PC-9 (cell line): ENCODE measurements at regions not wholly inside any gene's neighbourhood (a gene's known extent, or its start where the extent isn't known, plus 50 kb on each side); places are given as distances from the start of the nearest gene placed in this dataset.

Source experiments
- BruUV-seq: library from RNA; stranded (reverse); fragments of 400-500 nt; replicated peaks from 2 replicates; lab custom pipeline; 2021; lab: Mats Ljungman, UMichigan
- CTCF ChIA-PET: fragments of 300-600 bp; sonication (Branson Sonifier 250); formaldehyde crosslinking; loops from one replicate; lab custom pipeline; 2022; ENCODE audit warnings: antibody characterized with exemption; lab: Charles Lee
- POLR2A ChIA-PET: fragments of 300-600 bp; sonication (Branson Sonifier 250); formaldehyde crosslinking; loops from one replicate; lab custom pipeline; 2022; ENCODE audit warnings: antibody characterized with exemption; ENCODE audit not compliant: unreplicated experiment; lab: Charles Lee
- DNase-seq, 2 experiments: peaks; one replicate each; pipeline versions ENCODE4 v3.0.0 to v3.0.0-alpha.2; 2015 to 2022; ENCODE audit warnings: mixed read lengths in 1 of 2
- H2AFZ ChIP-seq: fragments of 200-600 bp; sonication (generic); 2 replicates; pipeline ENCODE4 v1.8.1; 2017; ENCODE audit warnings: antibody characterized with exemption
- H3F3A ChIP-seq: fragments of 200-600 bp; sonication (generic); 2 replicates; pipeline ENCODE4 v1.8.1; 2017; ENCODE audit warnings: antibody characterized with exemption, mild to moderate bottlenecking, low read depth; ENCODE audit not compliant: insufficient read depth
- H3K27ac ChIP-seq: fragments of 200-600 bp; sonication (generic); 2 replicates; pipeline ENCODE4 v1.6.1; 2016; ENCODE audit warnings: mixed run types
- H3K27me3 ChIP-seq: fragments of 200-600 bp; sonication (generic); 2 replicates; pipeline ENCODE4 v1.6.1; 2016; ENCODE audit warnings: low read depth, mixed run types; ENCODE audit not compliant: insufficient read depth
- H3K36me3 ChIP-seq: fragments of 200-600 bp; sonication (generic); 2 replicates; pipeline ENCODE4 v1.6.1; 2016; ENCODE audit warnings: low read depth, mixed run types
- H3K4me1 ChIP-seq: fragments of 200-600 bp; sonication (generic); replicated peaks from 2 replicates; pipeline ENCODE4 v1.6.1; 2016; ENCODE audit warnings: mixed run types; ENCODE audit not compliant: insufficient read depth
- H3K4me2 ChIP-seq: fragments of 200-600 bp; sonication (generic); 2 replicates; pipeline ENCODE4 v1.6.1; 2017; ENCODE audit warnings: mixed run types
- H3K4me3 ChIP-seq: fragments of 200-600 bp; sonication (generic); 2 replicates; pipeline ENCODE4 v1.6.1; 2016; ENCODE audit warnings: mixed run types
- H3K79me2 ChIP-seq: fragments of 200-600 bp; sonication (generic); 2 replicates; pipeline ENCODE4 v1.6.1; 2017; ENCODE audit warnings: low read depth, mixed run types
- H3K9me2 ChIP-seq: fragments of 200-600 bp; sonication (generic); 2 replicates; pipeline ENCODE4 v1.8.1; 2017; ENCODE audit warnings: mild to moderate bottlenecking; ENCODE audit not compliant: insufficient read depth
- H3K9me3 ChIP-seq: fragments of 200-600 bp; sonication (generic); 2 replicates; pipeline ENCODE4 v1.8.1; 2016; ENCODE audit warnings: low read depth; ENCODE audit not compliant: insufficient read depth
- H4K20me1 ChIP-seq: fragments of 200-600 bp; sonication (generic); 2 replicates; pipeline ENCODE4 v1.8.1; 2017; ENCODE audit not compliant: insufficient read depth
- CTCF ChIP-seq: fragments of 200-600 bp; sonication (generic); conservative IDR thresholded peaks from 2 replicates; pipeline ENCODE4 v1.6.1; 2017; ENCODE audit warnings: mixed run types, antibody characterized with exemption, mild to moderate bottlenecking, moderate library complexity
- EZH2 ChIP-seq: fragments of 200-600 bp; sonication (generic); IDR thresholded peaks from 2 replicates; pipeline ENCODE4 v1.8.0; 2017; ENCODE audit warnings: antibody characterized with exemption, low read depth
- intact Hi-C: fragments of 100-400 bp; cut with micrococcal nuclease; formaldehyde crosslinking; loops from one replicate; pipeline ENCODE4 v1.10.0; 2022; ENCODE audit not compliant: unreplicated experiment

- Histone ChIP-seq H3K36me3 (no peaks in the 10 kb centered on the region), H3K79me2 (no peaks in the 10 kb centered on the region), H3K4me3 (no peak overlapping the region), H3K27ac (no peak overlapping the region), H3K4me1 (no peaks in the 10 kb centered on the region), H4K20me1 (no peaks in the 10 kb centered on the region), H3K9me3 (no peaks in the 10 kb centered on the region), H3K4me2 (no peak overlapping the region), H3F3A (no peaks in the 10 kb centered on the region), H2AFZ (no peak overlapping the region), H3K27me3 (no peaks in the 10 kb centered on the region), H3K9me2 (no peaks in the 10 kb centered on the region)
- ChIA-PET POLR2A (interaction anchor here (0.5 to 0.7 kb wide), 2 partner anchors 59 to 95 kb away, joined by 3 read pairs; no protein-coding TSS in a partner anchor), CTCF (no interaction called here)
- TF ChIP-seq CTCF = no peak
- no peak for TF ChIP-seq EZH2
- no TSS peak for BruUV-seq
- no peak for DNase-seq
- intact Hi-C loops = no loop called here
Measured at GRCh38 chr3:30548600-30548999, 57.8 kb upstream of the TGFBR2 start.

GRCh38 chr3:30549600-30549999 is 56.8 kb upstream of the TGFBR2 start:
- Histone ChIP-seq H3K27me3 (no peaks in the 10 kb centered on the region), H3K4me1 (no peaks in the 10 kb centered on the region), H3F3A (no peaks in the 10 kb centered on the region), H3K9me3 (no peaks in the 10 kb centered on the region), H3K36me3 (no peaks in the 10 kb centered on the region), H3K79me2 (no peaks in the 10 kb centered on the region), H3K4me2 (no peak overlapping the region), H3K4me3 (no peak overlapping the region), H3K9me2 (no peaks in the 10 kb centered on the region), H2AFZ (no peak overlapping the region), H4K20me1 (no peaks in the 10 kb centered on the region), H3K27ac (no peak overlapping the region)
- CTCF ChIA-PET = no interaction called here
- DNase-seq = no peak
- BruUV-seq = no TSS peak
- intact Hi-C loops = no loop called here
- POLR2A ChIA-PET = no interaction called here
- TF ChIP-seq CTCF (no peak), EZH2 (no peak)

GRCh38 chr3:30550246-30550645 is 56.2 kb upstream of the TGFBR2 start:
- H2AFZ ChIP-seq = no peak overlapping the region
- no peak overlapping the region for H3K27ac ChIP-seq
- no peaks in the 10 kb centered on the region for H3K79me2 ChIP-seq
- CTCF ChIA-PET = no interaction called here
- TF ChIP-seq EZH2 = no peak
- TF ChIP-seq CTCF = no peak
- H4K20me1 ChIP-seq = no peaks in the 10 kb centered on the region
- H3F3A ChIP-seq = no peaks in the 10 kb centered on the region
- H3K9me3 ChIP-seq = no peaks in the 10 kb centered on the region
- intact Hi-C loops = no loop called here
- POLR2A ChIA-PET = no interaction called here
- no peaks in the 10 kb centered on the region for H3K9me2 ChIP-seq
- no TSS peak for BruUV-seq
- no peak overlapping the region for H3K4me3 ChIP-seq
- H3K4me2 ChIP-seq = no peak overlapping the region
- no peaks in the 10 kb centered on the region for H3K27me3 ChIP-seq
- no peaks in the 10 kb centered on the region for H3K4me1 ChIP-seq
- no peaks in the 10 kb centered on the region for H3K36me3 ChIP-seq
- no peak for DNase-seq
